GM23248 (cell line): ENCODE measurements at regions not wholly inside any gene's neighbourhood (a gene's known extent, or its start where the extent isn't known, plus 50 kb on each side); places are given as distances from the start of the nearest gene placed in this dataset. TPM values are rescaled to one million over a fixed set of nuclear protein-coding genes. Genes with fewer than 3 reads are reported as not detected.

ENCODE experiments used
- DNase-seq: peaks from one replicate; pipeline ENCODE4 v3.0.0-alpha.2; 2015
- H2AFZ ChIP-seq: fragments of 200-600 bp; sonication (generic); 2 replicates; pipeline ENCODE4 v1.6.1; 2016; ENCODE audit warnings: antibody characterized with exemption
- H3F3A ChIP-seq: fragments of 200-600 bp; sonication (generic); 2 replicates; pipeline ENCODE4 v1.6.1; 2016; ENCODE audit warnings: mild to moderate bottlenecking, antibody characterized with exemption, mixed run types; ENCODE audit not compliant: insufficient read depth
- H3K27ac ChIP-seq: fragments of 200-600 bp; sonication (generic); 2 replicates; pipeline ENCODE4 v1.5.1; 2016; ENCODE audit warnings: mild to moderate bottlenecking
- H3K27me3 ChIP-seq: fragments of 200-600 bp; sonication (generic); replicated peaks from 2 replicates; pipeline ENCODE4 v1.6.1; 2016; ENCODE audit warnings: mild to moderate bottlenecking; ENCODE audit not compliant: insufficient read depth
- H3K36me3 ChIP-seq: fragments of 200-600 bp; sonication (generic); 2 replicates; pipeline ENCODE4 v1.6.1; 2016; ENCODE audit warnings: low read depth, mild to moderate bottlenecking
- H3K4me1 ChIP-seq: fragments of 200-600 bp; sonication (generic); 2 replicates; pipeline ENCODE4 v1.6.1; 2016; ENCODE audit warnings: mild to moderate bottlenecking; ENCODE audit not compliant: insufficient read depth
- H3K4me2 ChIP-seq: fragments of 200-600 bp; sonication (generic); one replicate; pipeline ENCODE4 v1.6.1; 2016; ENCODE audit warnings: mild to moderate bottlenecking; ENCODE audit not compliant: unreplicated experiment
- H3K4me3 ChIP-seq: fragments of 200-600 bp; sonication (generic); 2 replicates; pipeline ENCODE4 v1.5.1; 2016; ENCODE audit warnings: mild to moderate bottlenecking
- H3K79me2 ChIP-seq: fragments of 200-600 bp; sonication (generic); 2 replicates; pipeline ENCODE4 v1.6.1; 2016; ENCODE audit warnings: mild to moderate bottlenecking; ENCODE audit not compliant: insufficient read depth
- H3K9ac ChIP-seq: fragments of 200-600 bp; sonication (generic); 2 replicates; pipeline ENCODE4 v1.6.1; 2016; ENCODE audit warnings: mild to moderate bottlenecking
- H3K9me2 ChIP-seq: fragments of 200-600 bp; sonication (generic); 2 replicates; pipeline ENCODE4 v1.6.1; 2016; ENCODE audit warnings: mixed run types, mild to moderate bottlenecking, moderate library complexity; ENCODE audit not compliant: insufficient read depth
- H3K9me3 ChIP-seq: fragments of 200-600 bp; sonication (generic); one replicate; pipeline ENCODE4 v1.6.1; 2017; ENCODE audit warnings: low read depth
- H4K20me1 ChIP-seq: fragments of 200-600 bp; sonication (generic); 2 replicates; pipeline ENCODE4 v1.6.0; 2016; ENCODE audit not compliant: insufficient read depth
- EZH2 ChIP-seq: fragments of 200-600 bp; sonication (generic); IDR thresholded peaks from 2 replicates; pipeline ENCODE4 v1.6.1; 2018; ENCODE audit warnings: antibody characterized with exemption, mild to moderate bottlenecking; ENCODE audit not compliant: insufficient read depth, poor library complexity, severe bottlenecking
- EZH2phosphoT487 ChIP-seq: fragments of 200-600 bp; sonication (generic); IDR thresholded peaks from 2 replicates; pipeline ENCODE4 v1.6.1; 2018; ENCODE audit warnings: antibody characterized with exemption, moderate library complexity, mild to moderate bottlenecking, low read depth; ENCODE audit not compliant: insufficient read depth
- WGBS, 2 experiments: methylation state at CpG; one replicate each; pipeline ENCODE4 v1.1.6; 2015 to 2017; ENCODE audit warnings: low lambda C conversion rate in 2 of 2, low coverage in 1 of 2; ENCODE audit errors: missing lambda C conversion rate in 2 of 2; 5-methylcytosine and 5-hydroxymethylcytosine counted together
- in situ Hi-C: fragments of 300-500 bp; cut with MboI; formaldehyde crosslinking; loops from 2 replicates; pipeline ENCODE4 v1.15.0; 2020
- small RNA-seq: library from RNA; depleted of rRNA; stranded (forward); fragments of <200 nt; gene quantifications from one replicate; pipeline ENCODE3, GENCODE V24; 2014; ENCODE audit warnings: low read depth, low replicate concordance

GRCh38 chr10:121420006-121420405, 178.2 kb downstream of the FGFR2 start:
- TF ChIP-seq EZH2 = no peak
- TF ChIP-seq EZH2phosphoT487 = no peak
- no peaks in the 10 kb centered on the region for H4K20me1 ChIP-seq
- H3F3A ChIP-seq = no peaks in the 10 kb centered on the region
- H3K4me3 ChIP-seq = no peak overlapping the region
- no peaks in the 10 kb centered on the region for H3K36me3 ChIP-seq
- H3K4me1 ChIP-seq = no peaks in the 10 kb centered on the region
- H3K79me2 ChIP-seq = no peaks in the 10 kb centered on the region
- H3K4me2 ChIP-seq = no peak overlapping the region
- no peaks in the 10 kb centered on the region for H3K27me3 ChIP-seq
- 25 to 26% methylated on average over 3 of the region's 3 CpGs for WGBS, 2 experiments
- in situ Hi-C loops = no loop called here
- no peak overlapping the region for H3K27ac ChIP-seq
- no peak overlapping the region for H3K9ac ChIP-seq
- H3K9me2 ChIP-seq = no peaks in the 10 kb centered on the region
- H3K9me3 ChIP-seq = no peaks in the 10 kb centered on the region
- no peak for DNase-seq
- H2AFZ ChIP-seq = no peak overlapping the region

GRCh38 chr10:121422096-121422495, 176.1 kb downstream of the FGFR2 start:
- Histone ChIP-seq H3K4me2 (no peak overlapping the region), H3F3A (no peaks in the 10 kb centered on the region)

GRCh38 chr10:121425623-121426022, 172.6 kb downstream of the FGFR2 start:
- Histone ChIP-seq H3K36me3 (no peaks in the 10 kb centered on the region), H3K9me3 (no peaks in the 10 kb centered on the region), H3K9ac (no peak overlapping the region), H3K27ac (no peak overlapping the region), H3K4me1 (no peaks in the 10 kb centered on the region), H3F3A (no peaks in the 10 kb centered on the region), H3K4me2 (no peak overlapping the region), H3K79me2 (no peaks in the 10 kb centered on the region), H3K27me3 (no peaks in the 10 kb centered on the region), H2AFZ (no peak overlapping the region), H3K4me3 (no peak overlapping the region), H3K9me2 (no peaks in the 10 kb centered on the region), H4K20me1 (no peaks in the 10 kb centered on the region)
- DNase-seq = no peak
- WGBS, 2 experiments = 27 to 44% methylated on average over 4 of the region's 4 CpGs
- no peak for TF ChIP-seq EZH2phosphoT487
- no peak for TF ChIP-seq EZH2
- in situ Hi-C loops = no loop called here

More at GRCh38 chr10:121422096-121422495, 176.1 kb downstream of the FGFR2 start:
- H3K9me3 ChIP-seq = no peaks in the 10 kb centered on the region
- in situ Hi-C loops = no loop called here
- no peaks in the 10 kb centered on the region for H3K9me2 ChIP-seq
- no peak overlapping the region for H3K9ac ChIP-seq
- no peak for TF ChIP-seq EZH2phosphoT487
- TF ChIP-seq EZH2 = no peak
- no peak overlapping the region for H2AFZ ChIP-seq
- H3K27me3 ChIP-seq = no peaks in the 10 kb centered on the region
- 24 to 42% methylated on average over 7 of the region's 7 CpGs for WGBS, 2 experiments
- H3K36me3 ChIP-seq = no peaks in the 10 kb centered on the region
- no peak overlapping the region for H3K4me3 ChIP-seq
- H4K20me1 ChIP-seq = no peaks in the 10 kb centered on the region
- H3K4me1 ChIP-seq = no peaks in the 10 kb centered on the region
- DNase-seq = no peak
- no peak overlapping the region for H3K27ac ChIP-seq
- no peaks in the 10 kb centered on the region for H3K79me2 ChIP-seq

- H3K9me2 ChIP-seq = no peaks in the 10 kb centered on the region
- H3K4me1 ChIP-seq = no peaks in the 10 kb centered on the region
- no peak overlapping the region for H3K4me2 ChIP-seq
- H3K79me2 ChIP-seq = no peaks in the 10 kb centered on the region
- TF ChIP-seq EZH2 (no peak), EZH2phosphoT487 (no peak)
- no peaks in the 10 kb centered on the region for H3K36me3 ChIP-seq
- no peak overlapping the region for H2AFZ ChIP-seq
- H3K27me3 ChIP-seq = no peaks in the 10 kb centered on the region
- in situ Hi-C loops = no loop called here
- H3K9me3 ChIP-seq = no peaks in the 10 kb centered on the region
- no peak overlapping the region for H3K27ac ChIP-seq
- WGBS, 2 experiments = 38 to 40% methylated on average over 7 of the region's 7 CpGs
- no peak for DNase-seq
- no peak overlapping the region for H3K9ac ChIP-seq
- no peaks in the 10 kb centered on the region for H3F3A ChIP-seq
- no peaks in the 10 kb centered on the region for H4K20me1 ChIP-seq
- H3K4me3 ChIP-seq = no peak overlapping the region
These were observed 171.9 kb downstream of the FGFR2 start for GRCh38 chr10:121426307-121426706.

Small RNA genes in the stretch of these regions (small RNA-seq; reads per million reads assigned to genes)
- not detected for gene RN7SKP167
